Right lung (tissue), 2 donors: ENCODE measurements at regions not wholly inside any gene's neighbourhood (a gene's known extent, or its start where the extent isn't known, plus 50 kb on each side); places are given as distances from the start of the nearest gene placed in this dataset.
A peak's percentile ranks its signal among the peaks of the same experiment; 100 is the strongest.

Experiments used
- DNase-seq, 2 donors: peaks; one replicate each; pipeline ENCODE4 v3.0.0-alpha.2; 2013

DNA sequence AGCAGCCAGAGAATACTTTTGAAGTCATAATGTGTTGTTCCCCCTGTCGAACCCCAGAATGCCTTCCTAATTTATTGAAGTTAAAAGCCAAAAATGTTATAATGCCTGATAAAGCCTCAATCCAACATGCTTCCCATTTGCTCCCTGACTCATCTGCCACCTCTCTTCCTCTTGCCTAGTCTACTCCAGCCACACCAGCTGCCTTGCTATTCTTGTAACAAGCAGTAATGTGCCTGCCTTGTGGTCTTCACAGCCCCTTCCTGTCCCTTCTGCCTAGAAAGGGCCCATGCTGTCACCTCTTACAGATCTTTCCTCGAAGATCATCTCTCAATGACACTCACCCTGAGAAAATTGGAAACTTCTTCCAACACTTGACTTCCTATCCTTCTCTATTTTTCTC is 231.6 kb upstream of the CDH2 start:
- no peak for DNase-seq

DNA sequence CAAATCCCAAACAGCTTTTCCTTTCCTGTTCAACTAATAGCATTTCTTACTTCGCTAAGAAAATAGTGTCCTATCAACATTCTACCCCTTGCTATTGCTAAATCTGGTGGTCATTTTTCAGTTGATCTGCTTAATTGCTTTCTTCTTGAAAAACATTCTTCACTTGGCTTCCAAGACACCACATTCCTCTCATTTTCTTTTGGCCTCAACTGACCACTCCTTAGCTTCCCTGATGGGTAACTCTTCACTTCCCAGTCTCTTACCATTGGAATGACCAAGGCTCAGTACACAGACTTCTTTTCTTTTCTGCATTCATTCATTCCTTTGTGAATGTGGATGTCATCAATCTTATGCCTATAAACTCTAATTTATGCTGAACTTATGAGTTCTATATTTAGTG is 230.8 kb upstream of the CDH2 start:
- DNase-seq: no peak

DNA sequence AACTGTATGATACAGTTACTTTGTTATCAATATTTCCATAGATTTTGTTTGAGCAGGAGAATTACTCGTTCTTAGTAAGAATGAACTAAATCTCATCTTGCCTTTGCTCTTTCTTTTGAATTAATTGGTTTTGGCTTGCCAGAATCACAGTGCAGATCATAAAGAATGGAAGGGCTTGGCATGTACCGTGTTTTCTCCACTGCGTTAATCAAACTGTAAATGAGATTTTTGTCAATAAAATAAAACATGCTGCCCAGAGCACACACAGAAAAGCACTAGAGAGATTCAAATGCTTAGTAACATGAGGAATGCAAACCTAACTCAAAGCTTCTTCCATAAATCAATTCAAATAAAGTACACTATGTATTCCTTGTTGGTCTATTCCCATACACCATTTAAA is 229.6 kb upstream of the CDH2 start:
- DNase-seq: no peak

DNA sequence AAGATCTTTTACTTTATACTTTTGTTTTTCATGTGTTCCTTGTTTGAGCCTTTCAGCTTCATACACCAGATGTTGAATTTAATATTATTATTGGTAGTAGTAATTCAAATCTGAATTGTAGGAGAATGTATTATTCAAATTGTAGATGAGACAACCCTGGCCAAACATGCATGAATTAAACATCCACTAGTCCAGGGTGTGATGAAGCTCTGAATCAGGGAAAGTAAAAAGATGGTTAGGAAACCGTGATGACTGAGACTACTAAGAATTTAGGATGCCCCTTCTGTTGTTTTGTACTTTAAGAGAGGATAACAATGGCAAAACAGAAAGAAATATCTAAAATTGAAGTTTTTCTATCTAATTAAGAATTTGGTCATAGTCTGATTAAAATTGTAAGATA is 227.8 kb upstream of the CDH2 start:
- DNase-seq: no peak

DNA sequence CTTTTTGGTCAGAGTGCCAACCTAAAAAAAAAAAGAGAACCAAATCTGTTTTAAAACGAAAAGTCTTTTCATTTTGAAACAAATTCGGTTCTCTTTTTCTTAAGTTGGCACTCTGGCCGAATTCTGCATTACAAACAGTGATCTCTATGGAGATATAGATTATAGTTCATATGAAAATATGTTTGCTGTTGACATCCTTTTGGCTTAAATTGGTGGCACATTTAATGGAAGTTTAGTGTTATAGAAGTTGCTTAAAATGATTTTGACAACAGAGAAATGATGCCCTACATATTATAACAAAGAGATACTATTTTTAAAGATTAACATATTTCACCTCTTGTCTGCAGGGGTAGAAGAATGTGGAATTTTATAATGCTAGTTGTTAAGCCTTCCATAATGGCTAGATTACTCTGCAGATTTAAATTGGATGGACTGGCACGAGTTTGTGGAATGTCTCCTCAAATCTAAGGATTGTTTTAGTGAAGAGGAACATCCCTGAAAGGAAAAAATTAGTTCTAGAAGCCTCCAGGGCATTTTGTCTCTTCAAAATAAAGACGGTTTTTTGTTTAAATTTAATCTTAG is 222.9 kb upstream of the CDH2 start:
- no peak for DNase-seq

DNA sequence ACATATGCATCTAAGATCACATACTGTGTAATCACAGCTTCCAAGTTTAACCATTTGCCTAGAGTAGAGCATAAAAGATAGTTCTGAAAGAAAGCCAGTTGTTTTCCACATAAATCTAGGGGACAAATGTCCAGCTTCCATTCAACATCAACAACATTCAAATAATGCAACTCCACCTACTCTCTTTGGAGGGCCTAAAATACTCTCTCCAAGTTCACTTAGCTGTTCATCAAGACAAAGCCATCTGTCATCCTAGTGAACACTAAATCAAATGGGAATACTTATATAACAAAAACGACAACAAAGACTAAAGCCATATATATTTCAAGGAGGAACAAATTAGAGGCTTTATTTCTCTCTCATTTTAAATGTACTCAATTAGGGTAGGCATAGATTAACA is 221.5 kb upstream of the CDH2 start:
- no peak for DNase-seq

DNA sequence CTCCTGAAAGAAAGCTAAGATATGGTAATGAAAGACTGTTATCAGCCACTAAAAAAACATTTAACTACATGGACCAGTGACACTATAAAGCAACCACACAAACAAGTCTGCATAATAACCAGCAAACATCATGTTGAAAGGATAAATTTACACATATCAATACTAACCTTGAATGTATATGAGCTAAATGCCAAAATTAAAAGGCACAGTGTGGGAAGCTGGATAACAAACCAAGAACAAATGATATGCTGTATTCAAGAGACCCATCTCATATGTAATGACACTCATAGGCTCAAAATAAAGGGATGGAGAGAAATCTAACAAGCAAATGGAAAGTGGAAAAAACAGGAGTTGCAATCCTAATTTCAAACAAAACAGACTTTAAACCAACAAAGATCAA is 213.1 kb upstream of the CDH2 start:
- no peak for DNase-seq

DNA sequence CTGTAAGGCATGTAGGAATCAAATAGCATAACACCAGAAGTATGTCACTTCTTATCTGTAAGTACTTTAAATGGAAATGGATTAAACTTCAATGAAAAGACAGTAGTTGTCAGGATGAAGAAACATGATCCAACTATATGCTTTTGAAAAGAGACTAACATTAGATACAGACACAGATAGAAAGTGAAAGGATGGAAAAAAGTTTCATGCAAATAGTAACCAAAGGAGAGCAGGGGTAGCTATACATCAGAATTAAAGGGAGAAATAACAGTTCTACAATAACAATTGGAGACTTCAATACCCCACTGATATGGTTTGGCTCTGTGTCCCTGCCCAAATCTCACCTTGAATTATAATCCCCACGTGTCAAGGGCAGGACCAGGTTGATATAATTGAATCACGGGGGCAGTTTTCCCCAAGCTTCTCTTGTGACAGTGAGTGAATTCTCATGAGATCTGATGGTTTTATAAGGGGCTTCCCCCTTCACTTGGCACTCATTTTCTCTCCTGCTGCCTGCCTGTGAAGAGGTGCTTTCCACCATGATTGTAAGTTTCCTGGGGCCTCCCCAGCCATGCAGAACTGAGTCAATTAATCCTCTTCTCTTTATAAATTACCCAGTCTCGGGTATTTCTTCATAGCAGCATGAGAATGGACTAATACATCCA is 205.4 kb upstream of the CDH2 start:
- DNase-seq: no peak

DNA sequence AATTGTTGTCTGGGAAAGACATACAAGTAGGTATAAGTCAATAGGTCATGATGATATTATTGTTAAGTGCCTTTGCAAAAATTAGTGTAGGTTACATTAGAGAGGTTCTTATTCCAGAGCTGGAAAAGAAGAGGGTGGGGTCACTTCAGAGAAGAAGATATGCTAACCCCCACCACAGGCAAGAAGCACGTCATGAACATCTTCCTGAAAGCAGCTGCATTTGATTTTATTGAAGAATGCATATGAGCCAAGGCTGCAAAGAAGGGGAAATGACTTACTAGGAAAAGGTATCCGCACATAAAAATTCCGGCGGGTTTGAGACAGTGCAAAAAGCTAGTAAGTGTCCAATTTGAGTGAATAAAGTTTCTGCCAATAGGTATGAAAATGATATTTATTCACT is 195.3 kb upstream of the CDH2 start:
- DNase-seq: no peak

DNA sequence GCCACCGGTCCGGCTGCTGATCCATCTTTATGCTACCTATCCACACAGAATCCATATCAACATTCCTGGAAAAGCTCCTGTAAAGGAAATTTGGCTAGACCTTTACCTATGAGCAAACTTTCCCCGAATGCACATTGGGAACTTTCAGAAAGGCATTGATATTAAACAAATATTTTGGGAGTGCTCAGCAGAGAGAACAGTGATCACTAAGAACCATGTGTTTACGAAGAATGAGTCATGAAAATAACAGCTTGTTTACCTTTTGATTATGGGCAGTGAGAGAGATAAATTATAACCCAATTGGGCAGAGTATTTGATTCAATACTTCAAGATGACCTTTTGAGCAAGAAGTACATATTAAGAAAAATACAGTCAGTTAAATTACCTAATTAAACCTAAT is 189.7 kb upstream of the CDH2 start:
- DNase-seq: no peak

DNA sequence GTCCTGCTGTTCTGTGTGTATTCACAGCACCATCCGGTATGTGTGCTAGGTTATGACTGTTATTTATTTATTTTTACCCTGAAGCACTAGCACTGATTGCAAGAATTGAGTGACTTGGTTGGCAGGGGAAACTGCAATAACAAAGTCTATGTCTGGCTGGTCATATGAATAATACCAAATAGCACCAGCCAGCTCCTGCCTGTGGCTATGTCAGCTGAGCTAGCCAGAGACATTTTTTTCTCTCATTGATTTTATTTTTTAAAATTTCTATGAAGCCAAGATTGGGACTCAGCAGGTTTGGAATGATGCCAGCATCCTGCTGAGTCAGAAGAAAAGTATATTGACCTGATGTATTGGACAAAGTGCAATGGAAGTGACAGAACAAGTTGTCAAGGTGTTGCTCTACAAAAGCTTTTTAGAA is 188.5 kb upstream of the CDH2 start:
- DNase-seq: no peak

DNA sequence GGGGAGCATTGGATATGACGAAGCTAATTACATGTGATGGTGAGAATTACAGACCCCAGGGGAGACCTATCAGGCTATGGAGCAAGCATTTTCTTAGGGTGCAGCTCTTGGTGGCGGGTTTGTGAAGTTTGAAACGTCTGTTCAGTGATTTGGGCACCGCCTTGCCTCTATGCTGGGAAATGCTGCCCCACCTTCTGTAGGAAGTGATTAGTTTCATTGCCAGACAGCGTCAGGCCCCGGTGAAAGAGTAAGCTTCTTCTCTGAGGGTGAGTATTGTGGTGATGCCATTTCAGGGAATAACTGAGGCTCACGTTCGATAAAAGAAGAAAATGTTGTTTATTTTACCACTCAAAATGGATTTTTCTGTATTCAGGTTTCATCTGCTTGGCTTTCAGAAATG is 186.2 kb upstream of the CDH2 start:
- no peak for DNase-seq

DNA sequence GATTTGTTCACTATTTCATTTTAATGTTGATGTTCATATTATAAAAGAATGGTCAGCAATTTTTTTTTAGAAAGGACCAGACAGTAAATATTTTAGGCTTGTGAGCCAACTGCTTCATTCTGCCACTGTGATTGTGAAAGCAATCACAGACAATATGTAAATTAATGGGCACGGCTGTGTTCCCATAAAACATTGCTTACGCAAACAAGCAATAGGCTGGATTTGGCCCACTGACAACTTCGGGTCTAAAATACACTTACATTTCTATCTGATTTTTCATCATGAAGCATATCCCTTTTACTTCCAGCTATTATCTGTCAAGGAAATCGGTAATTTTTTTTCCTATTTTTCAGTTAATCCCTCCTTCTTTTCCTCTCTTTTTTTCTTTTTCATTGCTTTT is 182.2 kb upstream of the CDH2 start:
- DNase-seq: peak; percentile 9 to 16

DNA sequence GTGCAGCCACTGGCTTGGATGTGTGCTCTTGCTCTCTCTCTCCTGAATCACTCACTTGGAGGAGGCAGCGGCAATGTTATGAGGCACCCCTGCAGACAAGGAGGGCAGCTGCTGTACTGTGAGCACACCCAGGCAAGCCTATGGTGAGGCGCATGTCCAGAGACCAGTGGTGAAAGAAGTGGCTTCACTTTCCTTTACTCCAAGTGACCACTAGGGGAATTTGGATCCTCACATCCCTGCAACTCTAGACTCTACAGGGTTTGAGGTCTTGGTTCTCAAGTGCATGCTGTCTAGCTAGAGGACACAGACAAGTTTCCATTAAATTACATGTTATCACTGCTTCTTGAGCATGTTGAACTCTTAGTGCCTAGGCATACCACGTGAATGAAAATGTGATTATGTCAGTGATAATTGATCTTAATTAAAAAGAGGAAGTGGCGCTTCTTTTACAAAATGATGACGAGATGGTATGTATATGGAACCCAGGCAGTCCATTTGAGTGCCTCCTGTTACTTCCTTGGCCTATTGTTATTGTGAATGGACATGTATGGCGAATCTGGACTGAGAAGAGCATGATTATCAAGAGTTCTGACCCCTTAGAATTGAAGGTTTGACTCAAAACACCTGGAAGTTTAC is 181.0 kb upstream of the CDH2 start:
- no peak for DNase-seq

DNA sequence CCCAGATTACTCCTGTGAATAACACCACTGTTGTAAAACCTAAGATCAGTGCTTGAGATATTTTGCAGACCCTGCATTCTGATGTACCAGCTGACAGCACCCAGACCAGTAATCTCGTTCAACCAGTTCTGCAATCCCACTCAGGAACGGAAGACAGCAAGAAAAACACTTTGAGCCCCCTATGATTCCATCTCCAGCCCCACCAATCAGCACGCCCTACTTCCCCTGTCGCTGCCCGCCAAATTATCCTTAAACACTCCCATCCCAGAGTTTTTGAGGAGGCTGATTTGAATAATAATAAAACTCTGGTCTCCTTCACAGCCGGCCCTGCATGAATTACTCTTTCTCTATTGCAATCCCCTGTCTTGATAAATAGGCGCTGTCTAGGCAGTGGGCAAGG is 173.9 kb upstream of the CDH2 start:
- DNase-seq: no peak

DNA sequence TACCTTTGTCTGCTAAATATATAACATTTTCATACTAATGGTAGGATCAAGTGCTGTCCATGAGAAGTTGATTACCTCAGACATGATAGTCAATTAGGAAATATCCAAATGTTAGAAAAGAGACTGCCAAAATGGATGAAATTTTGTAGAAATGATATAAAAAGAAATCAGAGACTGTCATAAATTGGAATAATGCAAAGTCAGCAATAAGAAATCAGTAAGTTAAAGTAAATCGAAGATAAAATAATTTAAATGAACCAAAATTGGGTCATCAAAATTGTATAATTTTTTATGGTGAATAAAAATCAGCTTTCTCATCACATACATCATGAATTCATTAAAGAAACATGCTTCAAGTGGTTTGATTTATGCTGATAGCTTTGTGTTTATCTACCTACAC is 165.3 kb upstream of the CDH2 start:
- DNase-seq: no peak

DNA sequence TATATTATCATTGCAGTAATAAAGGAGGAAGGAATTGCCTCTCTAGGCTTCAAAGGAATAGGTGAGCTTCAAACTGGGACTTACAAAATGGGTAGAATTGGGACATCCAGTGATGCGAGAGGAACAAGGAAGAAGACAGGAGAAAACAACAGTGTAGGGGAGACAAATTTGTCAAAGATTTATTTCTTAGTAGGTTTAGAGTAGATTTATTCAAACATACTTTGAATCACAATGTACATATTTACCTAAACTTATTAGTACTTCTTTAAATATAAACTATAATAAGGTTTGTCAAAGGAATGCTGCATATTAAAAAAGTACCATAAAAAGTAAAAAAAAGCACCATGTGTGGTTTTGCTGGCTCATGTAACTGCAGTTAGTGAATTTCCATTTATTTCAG is 161.4 kb upstream of the CDH2 start:
- DNase-seq: no peak

DNA sequence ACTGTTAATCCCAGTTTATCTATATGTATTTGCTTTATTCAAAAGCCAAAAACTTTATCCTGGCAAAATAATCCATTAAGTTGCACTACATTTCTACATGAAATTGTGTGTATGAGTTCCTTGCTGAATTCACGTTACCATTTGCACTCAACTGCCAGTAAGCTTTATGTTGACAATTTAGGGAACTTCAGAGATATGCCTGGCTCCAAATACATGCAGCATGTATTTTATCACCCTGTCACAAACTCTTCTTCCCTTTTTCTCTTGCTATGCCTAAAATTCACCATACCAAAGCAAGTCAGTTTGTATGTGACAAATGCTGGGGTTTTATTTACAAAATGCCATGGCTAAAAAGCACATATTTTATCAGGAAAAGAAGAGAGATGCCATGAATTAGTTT is 157.6 kb upstream of the CDH2 start:
- DNase-seq: no peak

DNA sequence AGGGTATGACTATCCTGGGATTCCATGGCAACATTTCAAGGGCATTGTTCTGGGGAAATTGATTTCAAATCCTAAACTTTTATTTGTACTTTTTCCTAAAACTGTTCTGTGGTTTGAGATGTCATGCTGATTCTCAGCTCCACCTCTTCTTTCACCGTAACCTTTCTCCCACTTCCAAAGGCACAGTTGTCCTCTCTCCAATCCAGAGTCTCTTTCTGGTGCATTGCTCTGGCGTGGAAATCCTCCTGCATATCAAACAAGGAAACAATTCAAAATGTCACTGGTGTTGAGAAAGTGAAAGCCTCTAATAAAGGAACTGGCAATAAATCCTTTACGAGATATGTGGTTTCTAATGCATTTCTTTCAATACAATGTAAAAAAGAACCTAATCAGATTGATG is 155.1 kb upstream of the CDH2 start:
- no peak for DNase-seq

DNA sequence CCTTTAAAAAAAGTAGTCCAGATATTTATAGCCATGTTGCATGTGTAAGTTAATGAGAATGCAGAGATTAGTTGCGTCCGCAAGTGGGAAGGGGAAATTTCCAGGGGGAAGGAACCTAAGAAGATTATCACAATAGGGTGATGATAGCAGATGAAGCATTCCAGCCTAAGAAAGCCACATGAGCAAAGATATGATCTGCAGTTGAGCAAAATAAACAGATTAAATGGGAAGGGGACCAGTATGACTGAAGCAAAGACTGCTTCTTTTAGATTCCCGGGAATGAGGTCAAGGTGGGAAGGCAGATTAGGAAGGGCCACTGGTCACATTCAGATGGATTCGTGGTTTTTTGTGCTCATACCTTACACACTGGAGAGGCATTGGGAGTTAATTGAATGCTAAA is 154.6 kb upstream of the CDH2 start:
- no peak for DNase-seq

DNA sequence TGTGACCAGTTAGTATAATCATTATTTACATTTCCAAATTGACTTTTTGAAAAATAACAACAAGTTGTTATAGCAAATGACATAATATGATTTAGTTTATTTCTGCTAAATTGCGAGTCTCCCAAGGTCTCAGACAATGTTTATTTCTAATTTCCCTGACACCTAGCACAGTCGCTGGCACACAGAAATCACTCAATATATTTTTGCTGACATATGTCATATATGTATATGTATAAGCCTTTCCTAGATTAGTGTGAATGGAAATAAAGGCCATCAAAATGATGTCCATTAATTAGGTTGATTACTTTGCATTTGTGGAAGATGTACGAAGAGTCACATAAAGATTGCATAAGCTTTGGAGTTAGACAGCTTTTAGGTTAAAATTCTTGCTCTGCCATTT is 136.7 kb upstream of the CDH2 start:
- DNase-seq: no peak

DNA sequence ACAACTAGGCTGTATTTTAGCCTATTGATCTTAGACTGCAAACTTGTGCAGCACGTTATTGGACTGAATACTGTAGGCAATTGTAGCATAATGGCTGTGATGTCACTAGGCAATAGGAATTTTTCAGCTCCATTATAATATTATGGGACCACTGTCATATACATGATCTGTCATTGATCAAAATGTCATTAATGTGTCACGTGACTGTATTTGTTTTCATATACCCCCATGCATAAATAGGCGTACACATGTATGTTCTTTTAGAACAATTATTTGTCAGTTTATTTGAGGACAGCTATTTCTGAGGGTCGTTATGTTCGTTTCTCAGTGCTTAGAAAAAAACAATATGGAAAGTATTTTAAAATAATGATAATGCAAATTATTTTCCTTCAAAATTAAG is 111.9 kb upstream of the CDH2 start:
- DNase-seq: no peak

DNA sequence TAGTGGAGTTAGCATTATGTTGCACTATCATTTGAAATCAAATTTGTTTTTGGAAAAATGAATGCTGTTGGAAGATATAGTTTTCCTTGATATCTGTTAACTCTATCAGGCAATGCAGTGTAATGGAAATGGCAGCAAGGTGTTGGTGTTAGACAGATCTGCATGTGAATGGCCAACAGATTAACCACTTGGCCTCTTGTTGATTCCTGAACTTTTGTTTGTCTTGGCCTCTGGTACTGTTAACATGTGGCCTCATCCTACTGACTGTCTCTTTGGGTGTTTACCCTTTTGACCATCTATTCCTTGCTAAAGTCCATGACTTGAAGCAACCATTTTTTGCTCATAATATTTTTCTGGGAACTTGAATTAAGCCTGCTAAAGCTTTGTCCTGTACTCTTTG is 110.2 kb upstream of the CDH2 start:
- DNase-seq: no peak

DNA sequence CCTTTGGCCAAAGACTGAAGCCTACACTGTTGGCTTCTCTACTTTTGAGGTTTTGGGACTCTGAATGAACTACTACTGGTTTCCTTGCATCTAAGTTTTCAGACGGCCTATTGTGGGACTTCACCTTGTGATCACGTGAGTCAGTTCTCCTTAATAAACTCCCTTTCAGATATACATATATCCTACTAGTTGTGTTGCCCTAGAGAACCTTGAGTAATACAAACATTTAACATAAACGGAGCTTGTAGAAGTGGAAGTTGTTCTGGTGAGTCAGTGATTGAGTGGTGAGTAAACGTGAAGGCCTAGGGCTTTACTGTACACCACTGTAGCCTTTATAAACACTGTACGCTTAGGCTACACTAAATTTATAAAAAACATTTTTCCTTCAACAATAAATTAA is 107.2 kb upstream of the CDH2 start:
- no peak for DNase-seq
